ENCODE measurements at regions not wholly inside any gene's neighbourhood (a gene's known extent, or its start where the extent isn't known, plus 50 kb on each side); places are given as distances from the start of the nearest gene placed in this dataset.

GRCh38 chr15:70290708-70291107, 193.0 kb upstream of the TLE3 start:
- DNase-seq (ENCODE audit: low spot score) = peak; percentile 39

- DNase-seq (ENCODE audit: low spot score) = peak; percentile 41
Observed at GRCh38 chr15:70289191-70289955, 191.7 kb upstream of the TLE3 start.

GRCh38 chr15:70286113-70286806, 188.5 kb upstream of the TLE3 start:
- DNase-seq (ENCODE audit: low spot score) = peak; percentile 57

GRCh38 chr15:70284438-70285214, 186.9 kb upstream of the TLE3 start:
- peak; percentile 67 for DNase-seq (ENCODE audit: low spot score)

GRCh38 chr15:70283511-70283910, 185.8 kb upstream of the TLE3 start:
- peak; percentile 53 for DNase-seq (ENCODE audit: low spot score)

GRCh38 chr15:70281811-70282307, 184.1 kb upstream of the TLE3 start:
- DNase-seq (ENCODE audit: low spot score) = peak; percentile 78

GRCh38 chr15:70281261-70281810, 183.6 kb upstream of the TLE3 start:
- DNase-seq (ENCODE audit: low spot score) = no peak

- peak; percentile 49 for DNase-seq (ENCODE audit: low spot score)
Observed at GRCh38 chr15:70280781-70281180, 183.1 kb upstream of the TLE3 start.

GRCh38 chr15:70279096-70279495, 181.4 kb upstream of the TLE3 start:
- DNase-seq (ENCODE audit: low spot score) = peak; percentile 53

GRCh38 chr15:70278644-70279043, 180.9 kb upstream of the TLE3 start:
- DNase-seq (ENCODE audit: low spot score) = peak; percentile 76

GRCh38 chr15:70277556-70277955, 179.8 kb upstream of the TLE3 start:
- peak; percentile 69 for DNase-seq (ENCODE audit: low spot score)

- DNase-seq (ENCODE audit: low spot score) = peak; percentile 79
Observed at GRCh38 chr15:70276401-70276800, 178.7 kb upstream of the TLE3 start.

- DNase-seq (ENCODE audit: low spot score) = peak; percentile 64
Observed at GRCh38 chr15:70275461-70276138, 177.9 kb upstream of the TLE3 start.

- DNase-seq (ENCODE audit: low spot score) = peak; percentile 51
Observed at GRCh38 chr15:70274908-70275307, 177.2 kb upstream of the TLE3 start.

- peak; percentile 4 for DNase-seq (ENCODE audit: low spot score)
Observed at GRCh38 chr15:70274255-70274880, 176.7 kb upstream of the TLE3 start.

GRCh38 chr15:70273808-70274207, 176.1 kb upstream of the TLE3 start:
- DNase-seq (ENCODE audit: low spot score) = no peak

GRCh38 chr15:70272565-70273355, 175.0 kb upstream of the TLE3 start:
- no peak for DNase-seq (ENCODE audit: low spot score)

- DNase-seq (ENCODE audit: low spot score) = no peak
Observed at GRCh38 chr15:70271422-70272088, 173.8 kb upstream of the TLE3 start.

- DNase-seq (ENCODE audit: low spot score) = no peak
Observed at GRCh38 chr15:70270752-70271111, 173.0 kb upstream of the TLE3 start.
